Skeletal muscle satellite cell (primary cell): ENCODE measurements at regions not wholly inside any gene's neighbourhood (a gene's known extent, or its start where the extent isn't known, plus 50 kb on each side); places are given as distances from the start of the nearest gene placed in this dataset.
"Not testable (repeated sequence)": the region's sequence is repeated elsewhere in the genome, so short reads cannot be mapped to it uniquely, and the experiment has no call there.

ENCODE experiments used
- H3K27me3 ChIP-seq: 2 replicates; pipeline ENCODE4 v1.7.0; 2013; ENCODE audit warnings: low read length; ENCODE audit not compliant: control insufficient read depth, insufficient read depth
- H3K36me3 ChIP-seq: 2 replicates; pipeline ENCODE4 v1.7.0; 2013; ENCODE audit warnings: mild to moderate bottlenecking, control low read depth, low read length; ENCODE audit not compliant: insufficient read depth
- H3K4me1 ChIP-seq: 2 replicates; pipeline ENCODE4 v1.7.0; 2013; ENCODE audit warnings: low read length; ENCODE audit not compliant: control insufficient read depth, insufficient read depth
- H3K4me2 ChIP-seq: 2 replicates; pipeline ENCODE4 v1.7.0; 2013; ENCODE audit warnings: mild to moderate bottlenecking, low read length
- H3K4me3 ChIP-seq: 2 replicates; pipeline ENCODE4 v1.7.0; 2013; ENCODE audit warnings: low read length
- H3K9ac ChIP-seq: 2 replicates; pipeline ENCODE4 v1.7.0; 2013; ENCODE audit warnings: mild to moderate bottlenecking, low read depth, low read length, moderate library complexity
- H3K9me3 ChIP-seq: replicated peaks from 2 replicates; pipeline ENCODE4 v1.7.0; 2013; ENCODE audit warnings: mild to moderate bottlenecking, control low read depth, low read length

GRCh38 chr17:36679815-36680467, 78.6 kb downstream of the MRM1 start:
- no peaks in the 10 kb centered on the region for H3K36me3 ChIP-seq
- peaks cover 48% of the 10 kb centered on the region for H3K27me3 ChIP-seq
- H3K4me2 ChIP-seq: no peak overlapping the region
- no peak overlapping the region for H3K4me3 ChIP-seq
- no peak overlapping the region for H3K9ac ChIP-seq
- no peaks in the 10 kb centered on the region for H3K9me3 ChIP-seq
- no peaks in the 10 kb centered on the region for H3K4me1 ChIP-seq

GRCh38 chr17:36680701-36681202, 79.4 kb downstream of the MRM1 start:
- Histone ChIP-seq H3K4me2 (no peak overlapping the region), H3K27me3 (peaks cover 51% of the 10 kb centered on the region), H3K4me3 (no peak overlapping the region), H3K4me1 (no peaks in the 10 kb centered on the region), H3K36me3 (no peaks in the 10 kb centered on the region), H3K9me3 (no peaks in the 10 kb centered on the region), H3K9ac (no peak overlapping the region)

DNA sequence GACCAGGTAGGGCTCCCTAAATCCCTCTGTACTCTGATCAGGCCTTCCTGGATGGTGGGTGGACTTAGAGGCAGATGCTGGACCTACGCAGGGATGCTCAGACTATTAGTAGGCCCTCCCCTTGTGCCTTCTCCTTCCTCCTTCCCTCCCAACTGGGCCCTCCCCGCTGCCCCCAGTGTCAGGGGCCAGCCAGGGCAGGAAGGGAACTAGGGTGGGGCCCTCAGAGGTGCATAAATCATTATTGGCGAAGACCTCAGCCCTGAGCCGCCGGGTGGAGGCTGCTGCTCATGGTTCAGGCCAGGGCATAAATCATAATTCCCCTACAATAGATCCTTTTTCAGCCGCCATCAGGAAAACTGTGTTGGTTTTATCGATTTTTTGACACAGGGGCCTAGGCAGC, 81.4 kb downstream of the MRM1 start:
- Histone ChIP-seq H3K4me1 (no peaks in the 10 kb centered on the region), H3K27me3 (peaks cover 67% of the 10 kb centered on the region), H3K9me3 (no peaks in the 10 kb centered on the region), H3K36me3 (no peaks in the 10 kb centered on the region), H3K4me3 (no peak overlapping the region), H3K9ac (no peak overlapping the region), H3K4me2 (no peak overlapping the region)

GRCh38 chr17:36683387-36683786, 82.0 kb downstream of the MRM1 start:
- Histone ChIP-seq H3K27me3 (peaks cover 71% of the 10 kb centered on the region), H3K4me2 (no peak overlapping the region), H3K4me1 (no peaks in the 10 kb centered on the region), H3K9ac (no peak overlapping the region), H3K36me3 (no peaks in the 10 kb centered on the region), H3K9me3 (no peaks in the 10 kb centered on the region), H3K4me3 (no peak overlapping the region)

DNA sequence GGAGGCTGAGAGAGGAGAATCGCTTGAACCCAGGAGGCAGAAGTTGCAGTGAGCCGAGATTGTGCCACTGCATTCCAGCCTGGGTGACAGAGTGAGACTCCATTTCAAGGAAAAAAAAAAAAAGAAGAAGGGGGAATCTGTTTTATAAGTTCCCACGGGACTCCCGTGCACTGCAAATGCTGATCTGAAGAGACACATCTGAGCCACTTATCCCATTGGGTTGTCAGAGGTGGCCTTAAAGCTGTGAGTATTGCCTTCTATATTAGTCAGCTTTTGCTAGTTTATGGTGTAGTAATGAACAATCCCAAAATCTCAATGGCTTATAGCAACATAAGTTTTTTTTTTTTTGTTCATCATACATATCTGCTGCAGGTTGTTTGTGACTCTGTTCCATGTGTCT, 82.8 kb downstream of the MRM1 start:
- peaks cover 69% of the 10 kb centered on the region for H3K27me3 ChIP-seq

GRCh38 chr17:36686123-36686669, 84.8 kb downstream of the MRM1 start:
- Histone ChIP-seq H3K27me3 (peaks cover 51% of the 10 kb centered on the region), H3K4me3 (no peak overlapping the region), H3K9ac (no peak overlapping the region)

More for the DNA sequence above, 82.8 kb downstream of the MRM1 start:
- H3K4me2 ChIP-seq: no peak overlapping the region
- no peak overlapping the region for H3K4me3 ChIP-seq
- no peaks in the 10 kb centered on the region for H3K9me3 ChIP-seq
- H3K4me1 ChIP-seq: no peaks in the 10 kb centered on the region
- no peaks in the 10 kb centered on the region for H3K36me3 ChIP-seq
- H3K9ac ChIP-seq: no peak overlapping the region

DNA sequence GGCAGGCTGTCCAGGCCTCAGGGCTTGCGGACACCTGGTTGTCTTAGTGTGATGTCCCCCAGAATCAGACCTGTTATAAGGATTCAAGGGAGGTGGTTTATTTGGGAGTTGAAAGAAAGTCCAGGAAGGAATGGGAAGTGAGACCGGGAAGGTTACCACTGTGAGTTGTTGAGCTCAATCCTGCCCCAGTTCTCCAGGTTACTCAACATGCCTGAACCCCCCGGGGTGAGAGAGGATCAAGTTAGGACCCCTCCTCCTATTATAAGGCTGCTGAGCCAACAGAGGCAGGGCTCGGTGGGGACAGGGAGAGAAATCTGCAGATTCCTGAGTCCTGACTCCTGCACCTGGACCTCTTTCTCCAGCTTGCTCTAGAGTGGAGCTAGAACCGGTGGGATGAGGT, 86.4 kb downstream of the MRM1 start:
- H3K4me1 ChIP-seq: no peaks in the 10 kb centered on the region
- H3K4me3 ChIP-seq: no peak overlapping the region
- H3K9ac ChIP-seq: no peak overlapping the region
- no peaks in the 10 kb centered on the region for H3K9me3 ChIP-seq
- H3K27me3 ChIP-seq: peaks cover 41% of the 10 kb centered on the region
- no peaks in the 10 kb centered on the region for H3K36me3 ChIP-seq
- no peak overlapping the region for H3K4me2 ChIP-seq

More at GRCh38 chr17:36686123-36686669, 84.8 kb downstream of the MRM1 start:
- no peaks in the 10 kb centered on the region for H3K4me1 ChIP-seq
- no peaks in the 10 kb centered on the region for H3K9me3 ChIP-seq
- H3K4me2 ChIP-seq: no peak overlapping the region
- H3K36me3 ChIP-seq: no peaks in the 10 kb centered on the region

- Histone ChIP-seq H3K27me3 (peaks cover 46% of the 10 kb centered on the region), H3K9ac (no peak overlapping the region), H3K36me3 (no peaks in the 10 kb centered on the region), H3K9me3 (no peaks in the 10 kb centered on the region), H3K4me2 (no peak overlapping the region), H3K4me3 (no peak overlapping the region), H3K4me1 (no peaks in the 10 kb centered on the region)
Measured at GRCh38 chr17:36689089-36689667, 87.8 kb downstream of the MRM1 start.

- Histone ChIP-seq H3K9ac (no peak overlapping the region), H3K4me3 (no peak overlapping the region), H3K36me3 (no peaks in the 10 kb centered on the region), H3K4me2 (no peak overlapping the region), H3K9me3 (no peaks in the 10 kb centered on the region), H3K27me3 (peaks cover 42% of the 10 kb centered on the region), H3K4me1 (no peaks in the 10 kb centered on the region)
Measured at GRCh38 chr17:36690190-36690589, 88.8 kb downstream of the MRM1 start.

DNA sequence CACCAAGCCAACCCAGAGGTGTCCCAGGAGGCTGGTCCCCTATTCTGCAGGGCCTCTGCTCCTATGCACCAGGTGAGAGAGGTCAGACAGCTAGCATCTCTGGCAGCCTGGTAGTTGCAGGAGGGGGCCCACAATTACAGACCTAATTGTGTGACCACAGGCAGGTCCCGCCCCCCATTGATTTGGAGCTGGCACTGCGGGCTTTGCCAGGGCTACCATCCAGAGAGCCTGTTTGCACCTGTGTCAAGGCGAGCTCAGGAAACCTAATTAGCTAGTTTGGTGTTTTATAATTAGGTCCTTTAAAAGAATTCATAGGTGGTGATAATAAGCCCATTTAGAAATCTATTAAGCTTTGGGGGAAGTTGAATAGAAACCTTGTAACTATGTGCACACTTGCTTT, 90.2 kb downstream of the MRM1 start:
- Histone ChIP-seq H3K36me3 (no peaks in the 10 kb centered on the region), H3K9ac (no peak overlapping the region), H3K27me3 (peaks cover 29% of the 10 kb centered on the region), H3K4me3 (no peak overlapping the region), H3K4me1 (no peaks in the 10 kb centered on the region), H3K9me3 (no peaks in the 10 kb centered on the region), H3K4me2 (no peak overlapping the region)

GRCh38 chr17:36695082-36695481, 93.7 kb downstream of the MRM1 start:
- Histone ChIP-seq H3K4me2 (no peak overlapping the region), H3K4me3 (no peak overlapping the region), H3K9me3 (no peaks in the 10 kb centered on the region), H3K36me3 (no peaks in the 10 kb centered on the region), H3K27me3 (peaks cover 22% of the 10 kb centered on the region), H3K9ac (no peak overlapping the region), H3K4me1 (no peaks in the 10 kb centered on the region)

GRCh38 chr17:36695710-36696109, 94.3 kb downstream of the MRM1 start:
- H3K36me3 ChIP-seq, H3K4me2 ChIP-seq, H3K9ac ChIP-seq, H3K4me3 ChIP-seq, H3K4me1 ChIP-seq, H3K9me3 ChIP-seq: not testable (repeated sequence)
- H3K27me3 ChIP-seq: peaks cover 27% of the 10 kb centered on the region
